HG03135 (cell line): ENCODE measurements at regions not wholly inside any gene's neighbourhood (a gene's known extent, or its start where the extent isn't known, plus 50 kb on each side); places are given as distances from the start of the nearest gene placed in this dataset.

Experiments
- ATAC-seq: cut with Tn5 transposase; IDR thresholded peaks from one replicate; pipeline ENCODE4 v1.9.1; 2021; ENCODE audit warnings: mild to moderate bottlenecking, moderate library complexity; ENCODE audit not compliant: unreplicated experiment

GRCh38 chr9:80062567-80062966 is 490.8 kb downstream of the TLE4 start:
- no peak for ATAC-seq

- no peak for ATAC-seq
Observed at GRCh38 chr9:80061940-80062339, 490.2 kb downstream of the TLE4 start.

GRCh38 chr9:80061096-80061495 is 489.3 kb downstream of the TLE4 start:
- ATAC-seq: no peak

- no peak for ATAC-seq
Observed at GRCh38 chr9:80059979-80060378, 488.2 kb downstream of the TLE4 start.

- ATAC-seq: no peak
Observed at GRCh38 chr9:80059191-80059590, 487.4 kb downstream of the TLE4 start.

GRCh38 chr9:80052830-80053229 is 481.1 kb downstream of the TLE4 start:
- no peak for ATAC-seq

- no peak for ATAC-seq
Observed at GRCh38 chr9:80049096-80049782, 477.5 kb downstream of the TLE4 start.

- no peak for ATAC-seq
Observed at GRCh38 chr9:80046481-80046880, 474.7 kb downstream of the TLE4 start.

GRCh38 chr9:80041821-80042220 is 470.1 kb downstream of the TLE4 start:
- no peak for ATAC-seq

- ATAC-seq: no peak
Observed at GRCh38 chr9:80040457-80040856, 468.7 kb downstream of the TLE4 start.

- ATAC-seq: no peak
Observed at GRCh38 chr9:80030801-80031200, 459.0 kb downstream of the TLE4 start.

- no peak for ATAC-seq
Observed at GRCh38 chr9:80028501-80028900, 456.7 kb downstream of the TLE4 start.

- ATAC-seq: no peak
Observed at GRCh38 chr9:80025796-80026520, 454.2 kb downstream of the TLE4 start.

GRCh38 chr9:80025131-80025530 is 453.4 kb downstream of the TLE4 start:
- no peak for ATAC-seq

GRCh38 chr9:80020530-80020929 is 448.8 kb downstream of the TLE4 start:
- ATAC-seq: no peak

GRCh38 chr9:80020056-80020455 is 448.3 kb downstream of the TLE4 start:
- no peak for ATAC-seq

GRCh38 chr9:80013891-80014290 is 442.1 kb downstream of the TLE4 start:
- no peak for ATAC-seq

- no peak for ATAC-seq
Observed at GRCh38 chr9:80012557-80013330, 441.0 kb downstream of the TLE4 start.

GRCh38 chr9:80009204-80009603 is 437.4 kb downstream of the TLE4 start:
- no peak for ATAC-seq

GRCh38 chr9:80004714-80005113 is 432.9 kb downstream of the TLE4 start:
- ATAC-seq: no peak

- ATAC-seq: no peak
Observed at GRCh38 chr9:79990536-79990935, 418.8 kb downstream of the TLE4 start.

- no peak for ATAC-seq
Observed at GRCh38 chr9:79989079-79989478, 417.3 kb downstream of the TLE4 start.
